AG20443 (cell line): ENCODE measurements at regions not wholly inside any gene's neighbourhood (a gene's known extent, or its start where the extent isn't known, plus 50 kb on each side); places are given as distances from the start of the nearest gene placed in this dataset.

ENCODE experiments used
- DNase-seq: peaks from one replicate; pipeline ENCODE4 v3.0.0; 2012; ENCODE audit warnings: low spot score, mixed read lengths

- no peak for DNase-seq
These were observed 101.8 kb downstream of the CAND1 start for GRCh38 chr12:67370979-67371378.

GRCh38 chr12:67377021-67377420 is 107.9 kb downstream of the CAND1 start:
- no peak for DNase-seq

GRCh38 chr12:67377541-67377940 is 108.4 kb downstream of the CAND1 start:
- DNase-seq, result no peak

GRCh38 chr12:67382241-67382871 is 113.2 kb downstream of the CAND1 start:
- peak; percentile 29 for DNase-seq

- DNase-seq, result no peak
These were observed 117.9 kb downstream of the CAND1 start for GRCh38 chr12:67386869-67387565.

GRCh38 chr12:67388331-67389138 is 119.4 kb downstream of the CAND1 start:
- no peak for DNase-seq

- no peak for DNase-seq
These were observed 121.1 kb downstream of the CAND1 start for GRCh38 chr12:67390273-67390672.

GRCh38 chr12:67391034-67391433 is 121.9 kb downstream of the CAND1 start:
- DNase-seq, result no peak

- no peak for DNase-seq
These were observed 122.5 kb downstream of the CAND1 start for GRCh38 chr12:67391656-67392055.

GRCh38 chr12:67394550-67394949 is 125.4 kb downstream of the CAND1 start:
- DNase-seq, result peak; percentile 90

- no peak for DNase-seq
These were observed 131.6 kb downstream of the CAND1 start for GRCh38 chr12:67400742-67401141.

- peak; percentile 21 for DNase-seq
These were observed 141.1 kb downstream of the CAND1 start for GRCh38 chr12:67410246-67410645.

- no peak for DNase-seq
These were observed 141.5 kb downstream of the CAND1 start for GRCh38 chr12:67410667-67411067.

GRCh38 chr12:67411562-67411961 is 142.4 kb downstream of the CAND1 start:
- DNase-seq, result no peak

GRCh38 chr12:67413577-67413976 is 144.4 kb downstream of the CAND1 start:
- no peak for DNase-seq

- DNase-seq, result no peak
These were observed 145.0 kb downstream of the CAND1 start for GRCh38 chr12:67414011-67414715.

- peak; percentile 73 for DNase-seq
These were observed 146.3 kb downstream of the CAND1 start for GRCh38 chr12:67415473-67415872.

- no peak for DNase-seq
These were observed 150.7 kb downstream of the CAND1 start for GRCh38 chr12:67419810-67420209.

GRCh38 chr12:67420506-67420905 is 151.3 kb downstream of the CAND1 start:
- no peak for DNase-seq

- DNase-seq, result no peak
These were observed 152.9 kb downstream of the CAND1 start for GRCh38 chr12:67422081-67422480.

GRCh38 chr12:67424784-67425183 is 155.6 kb downstream of the CAND1 start:
- no peak for DNase-seq

- DNase-seq, result no peak
These were observed 156.2 kb downstream of the CAND1 start for GRCh38 chr12:67425394-67425793.
